Left hindlimb (tissue), 1 donor: ENCODE measurements at regions not wholly inside any gene's neighbourhood (a gene's known extent, or its start where the extent isn't known, plus 50 kb on each side); places are given as distances from the start of the nearest gene placed in this dataset.
A peak's percentile ranks its signal among the peaks of the same experiment; 100 is the strongest.

Experiments used
- DNase-seq: peaks from one replicate; pipeline ENCODE4 v3.0.0-alpha.2; 2018

GRCh38 chr1:199721001-199721400 lies 306.5 kb upstream of the NR5A2 start:
- DNase-seq: no peak

GRCh38 chr1:199723250-199723956 lies 304.1 kb upstream of the NR5A2 start:
- no peak for DNase-seq

GRCh38 chr1:199724049-199724448 lies 303.5 kb upstream of the NR5A2 start:
- no peak for DNase-seq

GRCh38 chr1:199725002-199725565 lies 302.4 kb upstream of the NR5A2 start:
- no peak for DNase-seq

GRCh38 chr1:199727682-199728081 lies 299.8 kb upstream of the NR5A2 start:
- DNase-seq: no peak

GRCh38 chr1:199728345-199728744 lies 299.2 kb upstream of the NR5A2 start:
- no peak for DNase-seq

GRCh38 chr1:199733125-199733524 lies 294.4 kb upstream of the NR5A2 start:
- no peak for DNase-seq

- no peak for DNase-seq
These were observed 293.3 kb upstream of the NR5A2 start for GRCh38 chr1:199734186-199734585.

- no peak for DNase-seq
These were observed 291.9 kb upstream of the NR5A2 start for GRCh38 chr1:199735660-199736059.

- no peak for DNase-seq
These were observed 290.9 kb upstream of the NR5A2 start for GRCh38 chr1:199736646-199737045.

GRCh38 chr1:199741586-199741985 lies 285.9 kb upstream of the NR5A2 start:
- DNase-seq: no peak

- DNase-seq: no peak
These were observed 285.0 kb upstream of the NR5A2 start for GRCh38 chr1:199742547-199742946.

- DNase-seq: no peak
These were observed 284.3 kb upstream of the NR5A2 start for GRCh38 chr1:199743227-199743626.

- no peak for DNase-seq
These were observed 280.7 kb upstream of the NR5A2 start for GRCh38 chr1:199746666-199747384.

GRCh38 chr1:199747984-199748383 lies 279.5 kb upstream of the NR5A2 start:
- DNase-seq: peak; percentile 30

- DNase-seq: no peak
These were observed 276.0 kb upstream of the NR5A2 start for GRCh38 chr1:199751506-199751905.

- DNase-seq: no peak
These were observed 275.4 kb upstream of the NR5A2 start for GRCh38 chr1:199751962-199752687.

- DNase-seq: no peak
These were observed 274.9 kb upstream of the NR5A2 start for GRCh38 chr1:199752688-199753027.

GRCh38 chr1:199753513-199753912 lies 274.0 kb upstream of the NR5A2 start:
- DNase-seq: no peak

GRCh38 chr1:199756066-199756465 lies 271.4 kb upstream of the NR5A2 start:
- no peak for DNase-seq

GRCh38 chr1:199758626-199759255 lies 268.8 kb upstream of the NR5A2 start:
- DNase-seq: no peak

GRCh38 chr1:199759268-199759730 lies 268.2 kb upstream of the NR5A2 start:
- DNase-seq: no peak

GRCh38 chr1:199762572-199762971 lies 264.9 kb upstream of the NR5A2 start:
- DNase-seq: no peak
